Activated T-cell treated with anti-CD3 and anti-CD28 coated beads for 4 hours (primary cell): ENCODE measurements at regions not wholly inside any gene's neighbourhood (a gene's known extent, or its start where the extent isn't known, plus 50 kb on each side); places are given as distances from the start of the nearest gene placed in this dataset.
A peak's percentile ranks its signal among the peaks of the same experiment; 100 is the strongest.

Experiments used
- DNase-seq: peaks from one replicate; pipeline ENCODE4 v3.0.0-alpha.2; 2020

DNA sequence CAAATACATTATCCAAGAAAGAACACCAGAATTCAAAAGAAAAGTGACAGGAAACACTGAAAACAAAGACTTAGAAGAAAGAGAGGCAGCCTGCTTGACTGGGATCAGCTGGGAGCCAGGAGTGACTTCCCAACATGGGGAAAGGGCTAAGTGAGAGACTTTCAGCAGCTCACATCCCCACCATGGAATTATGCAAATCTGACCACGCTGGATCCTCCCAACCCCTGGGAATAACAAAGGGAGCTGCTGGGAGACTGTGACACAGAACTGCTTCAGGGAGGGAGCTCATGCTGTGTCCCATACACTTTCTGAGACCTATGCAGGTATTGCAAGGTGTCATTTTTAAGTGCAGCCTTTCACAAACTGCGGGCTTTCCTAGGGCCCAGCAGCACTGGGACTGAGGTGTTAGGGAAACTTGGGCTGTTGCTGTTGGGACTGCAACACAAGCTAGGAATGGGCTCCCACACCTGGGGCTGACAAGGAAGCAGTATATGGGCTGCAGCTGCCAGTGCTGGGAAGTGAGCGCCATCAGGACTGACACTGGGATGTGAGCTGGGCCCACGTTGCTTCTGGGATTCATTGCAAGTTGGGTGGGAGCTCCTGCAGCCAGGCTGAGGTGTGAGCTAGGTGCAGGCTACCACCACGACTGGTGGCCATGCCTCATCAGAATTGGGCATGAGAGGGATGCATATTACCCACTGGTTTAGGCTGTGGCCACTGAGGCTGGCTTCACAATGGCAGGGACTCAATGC lies 139.1 kb downstream of the KDR start:
- no peak for DNase-seq

DNA sequence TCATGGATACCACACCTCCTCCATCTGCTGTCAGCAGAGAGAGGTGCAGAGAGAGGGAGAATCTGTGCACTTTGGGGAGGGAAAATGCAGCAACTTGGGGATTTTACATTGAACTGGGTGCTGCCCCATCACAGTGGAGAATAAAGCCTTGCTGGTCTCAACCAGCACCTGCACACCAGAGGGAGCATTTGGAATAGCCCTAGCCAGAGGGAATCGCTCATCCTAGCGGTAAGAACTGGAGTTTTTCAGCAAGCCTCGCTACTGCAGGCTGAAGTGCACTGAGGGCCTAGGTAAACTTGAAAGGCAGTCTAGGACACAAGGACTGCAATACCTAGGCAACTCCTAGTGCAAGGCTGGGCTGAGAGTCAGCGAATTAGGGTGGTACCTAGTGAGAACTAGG lies 148.7 kb downstream of the KDR start:
- DNase-seq, result no peak

DNA sequence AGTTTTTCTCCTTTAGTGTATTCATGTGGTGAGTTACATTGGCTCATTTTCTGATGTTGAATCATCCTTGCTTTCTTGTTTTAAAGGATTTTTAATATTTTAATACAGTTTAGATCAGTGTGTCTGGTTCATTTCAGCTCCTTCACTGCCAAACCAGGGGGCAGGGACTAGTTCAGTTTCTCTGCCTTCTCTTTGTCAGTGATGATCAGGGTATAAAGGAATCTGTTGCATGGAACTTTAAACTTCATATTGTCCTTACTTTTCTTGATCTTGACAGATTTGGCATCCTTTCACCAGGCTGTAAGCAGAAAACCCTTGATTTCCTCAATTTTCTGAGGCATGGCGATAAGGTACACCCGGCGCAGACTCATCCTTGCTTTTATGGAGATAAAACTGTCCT lies 149.4 kb downstream of the KDR start:
- no peak for DNase-seq

DNA sequence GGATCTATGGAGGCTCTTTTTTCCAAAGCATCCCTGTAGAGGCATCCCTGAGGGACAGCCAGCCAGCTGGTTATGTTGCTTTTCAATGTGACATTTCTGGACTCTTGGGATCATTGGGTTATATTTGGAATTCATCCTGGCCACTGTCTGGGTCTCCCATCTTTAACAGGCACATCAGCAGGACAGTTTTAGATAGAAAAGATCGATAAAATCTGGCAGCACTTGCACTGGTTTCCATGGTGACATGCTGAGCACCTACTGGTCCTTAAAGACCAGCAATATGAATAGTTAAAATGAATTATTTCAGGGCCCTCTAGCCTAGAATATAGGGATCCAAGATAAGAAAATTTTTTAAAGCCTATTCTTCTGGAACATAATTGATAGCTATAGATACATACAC lies 151.6 kb downstream of the KDR start:
- no peak for DNase-seq

DNA sequence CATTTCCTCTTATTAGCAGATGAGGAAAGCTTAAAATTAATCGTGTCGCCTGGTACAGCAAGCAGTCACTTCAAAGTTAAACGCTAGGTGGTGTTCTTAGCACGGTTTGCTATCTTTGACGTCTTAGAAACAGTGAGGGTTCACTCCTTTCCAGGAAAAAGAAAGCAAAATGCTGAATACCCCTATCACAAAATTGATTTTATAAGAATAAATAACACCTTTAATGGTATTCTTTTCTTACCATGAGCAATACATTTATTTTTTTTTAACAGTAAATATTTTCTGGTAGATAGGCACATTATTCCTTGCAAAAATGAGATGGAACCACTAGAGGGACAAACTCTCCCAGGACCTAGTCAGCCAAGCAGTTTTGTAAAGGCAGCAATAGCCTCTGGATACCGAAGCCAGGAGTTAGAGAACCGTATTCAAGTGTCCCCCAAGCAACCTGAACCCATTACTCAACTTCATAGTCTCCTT lies 153.9 kb downstream of the KDR start:
- no peak for DNase-seq

DNA sequence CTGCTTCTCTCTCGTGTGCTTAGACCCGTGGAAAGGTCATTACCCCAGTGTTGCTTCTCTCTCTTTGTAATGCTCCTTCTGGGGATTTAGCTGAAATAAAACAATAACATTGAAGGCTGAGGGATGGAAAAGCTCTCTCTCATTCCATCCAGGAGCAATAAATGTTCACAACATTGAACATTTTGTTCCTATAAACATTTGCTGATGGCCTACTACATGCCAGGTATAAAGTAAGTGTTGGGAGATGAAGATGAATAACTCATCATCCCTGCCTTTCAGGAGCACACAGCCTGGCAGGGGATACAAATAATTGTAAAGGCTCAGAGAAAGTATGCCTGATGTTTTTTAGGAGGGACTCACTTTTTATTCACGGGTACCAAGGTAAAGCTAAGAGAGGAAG lies 158.1 kb downstream of the KDR start:
- no peak for DNase-seq

DNA sequence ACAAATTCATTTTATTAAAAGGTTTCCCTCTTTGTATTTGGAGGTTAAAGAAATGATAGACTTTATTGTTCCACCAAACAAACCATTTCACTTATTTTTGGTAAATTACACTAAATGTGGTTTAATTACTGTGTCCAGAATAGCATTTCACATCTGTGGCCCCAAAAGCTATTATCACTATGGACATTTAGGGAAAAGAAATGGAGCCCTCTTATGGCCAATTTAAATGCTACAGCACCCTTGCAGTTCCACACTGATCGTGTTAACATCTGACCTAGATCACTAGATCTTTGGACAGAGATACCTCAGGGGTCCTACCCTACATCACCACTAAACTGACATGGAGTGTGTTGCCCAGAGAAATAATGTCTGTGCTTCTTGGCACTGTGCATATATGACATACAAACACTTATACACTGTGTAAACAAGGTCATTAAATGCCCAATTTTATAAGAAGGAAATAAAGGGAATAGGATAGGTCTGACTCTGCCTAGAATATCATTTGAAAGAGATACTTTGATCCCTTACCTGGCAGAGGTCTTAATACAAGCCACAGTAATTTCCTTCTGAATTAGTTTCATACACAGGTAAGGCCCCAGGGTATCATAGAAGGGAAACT lies 163.9 kb downstream of the KDR start:
- DNase-seq, result no peak

DNA sequence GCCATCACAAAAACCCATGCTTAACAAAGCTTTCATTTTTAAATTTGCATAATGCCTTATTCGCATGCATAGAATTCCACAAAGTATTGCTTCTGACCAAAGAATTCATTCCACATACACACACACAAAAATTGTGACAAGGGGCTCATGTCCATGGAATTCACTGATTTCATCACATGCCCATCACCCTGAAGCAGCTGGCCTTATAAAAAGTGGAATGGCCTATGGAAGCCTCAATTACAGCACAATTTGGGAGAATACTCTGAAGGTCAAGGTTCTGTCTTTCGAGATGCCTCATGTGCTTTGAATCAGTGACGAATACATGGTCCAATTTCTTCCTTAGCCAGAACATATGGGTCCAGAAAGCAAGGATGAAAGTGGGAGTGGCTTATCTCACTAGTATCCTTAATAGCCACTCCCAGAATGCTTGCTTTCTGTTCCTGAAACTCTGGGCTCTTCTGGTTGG lies 165.7 kb downstream of the KDR start:
- DNase-seq, result no peak

DNA sequence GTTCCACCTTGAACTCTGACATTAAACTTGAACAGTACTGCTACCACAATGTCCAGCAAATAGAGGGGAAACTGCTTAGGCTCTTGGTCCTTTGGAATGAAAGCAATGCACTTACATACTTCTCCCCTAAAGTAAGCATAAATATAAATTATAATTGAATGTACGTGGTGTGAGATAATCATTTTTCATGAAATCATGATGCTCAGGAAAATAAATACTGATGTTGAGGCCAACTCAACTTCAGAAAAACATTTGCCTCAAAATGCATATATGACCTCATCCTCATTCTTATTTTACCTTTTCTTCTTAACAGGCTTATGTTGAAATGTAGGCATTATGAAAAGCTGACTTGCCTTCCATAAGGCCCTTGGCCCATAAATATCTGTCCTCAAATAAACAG lies 166.3 kb downstream of the KDR start:
- DNase-seq, result no peak

DNA sequence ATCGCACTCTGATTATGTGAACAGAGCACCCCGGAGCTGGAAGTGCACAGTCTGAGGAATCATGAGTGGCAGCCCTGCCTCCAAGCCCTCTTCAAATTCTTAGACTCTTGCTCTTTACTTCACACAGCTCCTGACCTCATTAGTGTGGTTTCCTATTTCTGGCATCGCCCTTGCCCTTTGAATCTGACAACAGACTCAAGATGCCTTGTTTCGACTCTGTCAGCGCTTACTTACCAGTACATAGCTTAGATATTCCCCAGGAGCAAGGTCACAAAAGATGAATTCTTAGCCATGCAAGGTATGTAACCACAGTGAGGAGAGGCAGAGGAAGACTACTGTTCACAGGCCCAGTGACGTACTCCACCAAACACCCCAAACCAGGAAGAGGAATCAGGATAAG lies 167.2 kb downstream of the KDR start:
- no peak for DNase-seq

DNA sequence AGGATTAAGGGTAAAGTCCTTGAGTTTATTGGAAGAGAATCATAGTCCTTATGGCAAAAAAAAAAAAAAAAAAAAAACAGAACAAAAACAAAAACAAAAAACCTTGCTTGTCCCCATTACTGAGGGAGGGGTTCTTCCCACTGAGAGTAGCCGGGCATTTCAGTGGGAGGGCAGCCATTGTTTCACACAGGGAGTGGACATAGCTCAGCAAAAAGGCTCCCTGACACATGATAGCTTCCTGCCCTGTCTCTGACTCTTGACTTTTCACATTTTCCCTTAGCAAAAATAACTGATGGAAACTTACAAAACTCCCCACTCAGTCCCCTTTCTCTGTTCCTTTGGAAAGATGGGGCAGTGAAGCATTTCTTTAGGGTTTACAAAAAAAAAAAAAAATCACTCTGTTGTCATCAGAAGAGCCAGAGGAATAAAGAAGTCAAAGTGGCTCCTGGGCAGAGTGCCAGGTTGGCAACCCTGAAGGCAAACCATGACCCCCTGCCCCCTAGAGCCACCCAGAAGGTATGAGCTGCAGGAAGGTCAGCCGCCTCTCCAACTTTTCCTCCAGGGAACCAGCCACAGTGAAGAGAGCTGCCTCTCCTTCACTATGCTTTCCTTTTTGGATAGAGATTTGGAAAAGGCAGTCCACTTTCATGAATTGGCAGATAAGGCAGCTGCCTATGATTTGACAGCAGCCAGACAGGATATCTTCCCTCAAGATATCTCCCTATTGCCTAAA lies 170.6 kb downstream of the KDR start:
- no peak for DNase-seq

DNA sequence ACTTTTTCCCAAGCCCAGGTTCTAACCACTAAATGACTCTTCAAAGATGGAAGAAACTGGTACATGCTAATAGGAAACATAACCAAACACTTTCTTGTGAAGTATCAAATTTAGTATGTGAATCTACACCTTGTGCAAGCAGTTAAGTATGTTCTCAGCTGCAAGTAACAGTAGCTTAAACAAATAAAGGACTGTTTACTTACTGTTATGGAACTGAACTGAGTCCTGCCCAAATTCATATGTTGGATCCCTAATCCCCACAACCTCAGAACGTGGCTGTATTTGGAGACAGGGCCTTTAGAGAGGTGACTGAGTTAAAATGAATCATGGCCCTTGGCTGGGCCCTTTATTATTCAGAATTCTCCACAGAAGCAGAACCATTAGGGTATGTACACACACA lies 178.7 kb downstream of the KDR start:
- no peak for DNase-seq

DNA sequence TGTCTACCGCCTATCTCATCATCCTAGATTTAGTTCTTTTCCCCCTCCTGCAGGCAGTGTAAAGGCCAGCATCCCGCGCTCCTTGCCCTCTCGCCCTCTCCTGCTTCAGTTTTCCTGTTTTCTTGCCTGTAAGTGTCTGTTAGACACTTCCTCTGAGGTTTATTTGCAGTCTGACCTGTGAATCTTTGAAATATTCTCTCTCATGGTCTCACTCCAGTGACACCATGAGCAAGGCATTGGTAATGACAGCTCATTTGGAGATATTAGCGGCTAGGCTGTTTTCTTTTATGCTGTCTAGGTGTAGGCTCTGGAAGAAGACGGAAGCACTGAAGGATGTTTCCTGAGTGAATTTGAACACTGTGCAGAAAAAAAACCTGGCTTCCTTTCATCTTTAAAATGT lies 179.6 kb downstream of the KDR start:
- DNase-seq, result no peak

DNA sequence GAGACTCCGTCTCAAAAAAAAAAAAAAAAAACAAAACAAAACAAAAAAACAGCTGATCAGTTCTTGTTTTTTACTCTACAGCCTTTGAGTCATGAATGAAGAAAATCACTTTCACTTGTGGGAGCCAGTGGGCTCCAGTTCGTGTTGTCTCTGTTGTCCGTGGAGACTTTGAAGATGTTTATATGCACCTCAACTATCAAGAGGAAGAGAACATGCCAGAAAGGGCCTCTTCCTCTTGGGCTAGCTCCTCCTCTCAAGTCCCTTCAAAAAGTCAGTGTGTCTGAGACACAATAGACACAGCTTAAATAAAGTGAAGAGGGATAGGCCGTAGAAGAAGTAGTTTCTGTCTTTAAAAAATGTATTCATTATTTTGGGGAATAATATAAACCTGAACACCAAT lies 182.7 kb downstream of the KDR start:
- DNase-seq, result no peak

DNA sequence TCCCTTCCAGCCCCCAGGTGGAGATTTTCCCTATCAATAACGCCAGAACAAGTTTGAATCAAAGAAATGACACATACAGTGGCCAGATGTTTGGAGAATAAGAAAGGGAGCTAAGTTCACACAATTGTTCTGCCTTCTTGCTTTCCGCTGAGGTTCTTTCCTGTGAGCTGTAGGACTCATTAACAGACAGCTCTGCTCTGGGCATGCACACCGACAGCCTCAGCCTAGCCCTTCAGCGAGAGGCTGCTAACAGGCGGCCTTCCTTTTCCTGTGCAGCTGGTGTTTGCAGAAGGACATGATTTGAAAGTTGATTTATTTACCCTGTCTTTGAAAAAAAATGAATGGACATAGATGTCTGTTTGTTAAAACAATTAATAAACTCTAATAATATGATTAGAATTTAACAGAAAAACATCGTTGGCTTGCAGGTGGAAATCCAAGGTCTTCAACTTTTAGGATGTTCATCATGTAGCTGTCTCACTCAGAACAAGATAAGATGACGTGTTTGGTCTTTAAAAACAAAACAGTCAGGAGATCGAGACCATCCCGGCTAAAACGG lies 183.3 kb downstream of the KDR start:
- no peak for DNase-seq

DNA sequence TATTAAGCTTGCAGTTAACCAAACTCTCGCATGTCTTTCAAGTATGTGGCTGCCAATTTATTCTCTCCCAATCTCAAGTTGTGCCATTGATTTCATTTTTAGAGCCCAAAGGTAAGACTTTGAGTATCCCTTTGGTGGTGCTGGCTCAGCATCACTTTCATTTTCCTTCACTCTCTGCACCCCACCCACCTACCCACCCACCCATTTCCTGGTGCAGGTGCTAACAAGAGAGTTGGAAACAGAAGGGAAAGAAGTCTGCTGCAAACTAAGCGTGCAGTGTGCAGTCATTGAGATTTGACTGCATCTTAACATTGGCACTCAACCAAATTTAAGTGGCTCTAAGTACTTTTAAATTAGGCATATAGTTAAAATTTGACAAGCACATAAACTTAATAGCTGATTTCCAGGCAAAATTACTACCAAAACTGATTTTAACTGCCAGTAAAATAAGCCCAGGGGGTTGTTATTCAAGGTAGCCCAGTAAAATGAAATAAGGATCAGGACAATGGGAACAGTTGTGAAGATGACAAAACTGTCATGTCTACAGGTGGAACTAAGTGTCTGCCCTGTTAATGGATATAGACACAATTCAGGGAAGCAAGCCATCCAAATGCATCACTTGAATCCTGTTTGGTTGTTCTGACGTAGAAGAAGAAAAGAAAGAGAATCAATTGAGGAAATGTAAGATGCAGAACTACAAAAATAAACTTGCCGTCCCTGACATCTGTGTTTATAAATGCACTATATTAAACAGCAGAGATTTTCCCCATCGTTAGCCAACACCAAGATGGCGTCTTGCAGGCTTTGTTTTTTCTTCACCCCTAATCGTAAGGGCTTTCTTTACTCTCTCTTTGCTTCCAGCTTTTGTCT lies 184.2 kb downstream of the KDR start:
- DNase-seq, result peak; percentile 24

DNA sequence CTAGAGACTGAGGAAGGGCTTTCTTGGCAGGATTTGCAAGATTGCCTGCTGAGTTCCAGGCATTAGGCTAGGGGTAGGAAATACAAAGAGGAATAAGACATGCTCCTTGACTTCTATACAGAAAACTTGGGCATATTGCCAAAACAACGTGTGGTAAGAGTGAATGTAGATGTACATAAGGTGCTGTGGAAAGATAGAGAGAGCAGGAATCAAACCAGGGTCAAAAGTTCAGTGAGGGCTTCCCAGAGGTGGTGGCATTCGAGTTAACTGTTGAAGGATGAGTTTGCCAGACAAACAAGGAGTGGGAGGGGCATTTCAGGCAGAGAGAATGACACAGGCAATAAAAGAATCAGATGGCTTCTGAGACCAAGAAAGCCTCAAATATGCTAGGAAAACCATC lies 187.9 kb downstream of the KDR start:
- no peak for DNase-seq

DNA sequence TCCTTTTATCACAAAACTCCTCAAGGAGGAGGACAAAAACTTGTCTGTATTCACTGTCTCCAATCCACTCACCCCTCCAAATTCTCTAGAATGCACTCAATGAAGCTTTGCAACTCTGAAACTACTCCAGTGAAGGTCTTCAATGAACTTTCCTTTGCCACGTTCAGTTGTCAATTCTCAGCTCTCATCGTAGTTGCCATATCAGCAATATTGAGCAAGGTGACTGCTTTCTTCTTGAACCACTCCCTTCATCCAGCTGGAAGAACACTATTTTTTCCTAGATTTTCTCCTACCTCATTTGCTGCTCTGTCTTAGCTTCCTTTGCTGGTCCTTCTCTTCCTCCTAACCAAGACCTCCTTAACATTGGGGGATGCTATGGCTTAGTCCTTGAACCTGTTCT lies 191.8 kb downstream of the KDR start:
- DNase-seq, result no peak

DNA sequence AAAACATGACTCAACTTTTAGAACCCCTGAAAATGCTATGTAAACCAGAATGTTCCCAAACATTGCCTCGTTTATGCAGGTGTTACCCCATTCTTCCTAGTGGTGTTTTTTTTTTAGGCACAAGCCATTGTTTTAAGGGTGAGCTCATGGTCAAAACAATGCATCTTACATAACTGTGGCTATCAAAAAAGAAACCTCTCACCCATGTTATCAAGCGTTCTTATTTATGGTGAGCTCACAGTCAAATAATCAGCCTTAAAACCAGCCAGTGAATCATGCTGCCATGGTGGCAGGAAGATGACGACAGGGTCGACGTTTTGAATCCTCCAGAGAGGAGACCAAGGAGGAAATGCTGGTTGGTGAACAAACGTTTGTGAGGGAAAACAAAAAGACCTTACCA lies 195.2 kb downstream of the KDR start:
- DNase-seq, result no peak

DNA sequence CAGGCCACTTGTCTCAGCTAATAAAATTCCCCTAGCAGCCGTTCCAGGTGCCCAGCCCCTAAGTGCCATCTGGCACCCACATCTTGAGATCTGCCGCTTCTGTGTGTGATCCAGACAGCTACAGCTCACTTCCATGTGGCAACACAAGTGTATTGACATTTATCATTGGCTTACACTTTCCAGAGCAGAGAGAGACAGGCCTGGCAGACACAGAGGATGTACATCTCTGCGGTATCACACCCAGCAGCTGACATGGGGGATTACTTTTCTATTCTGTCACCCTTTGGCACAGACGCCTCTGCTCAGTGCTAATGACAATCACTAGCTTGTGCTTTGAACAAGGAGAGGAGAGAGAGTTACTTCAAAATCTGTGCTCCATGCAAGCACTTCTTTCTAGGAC lies 195.9 kb downstream of the KDR start:
- no peak for DNase-seq

DNA sequence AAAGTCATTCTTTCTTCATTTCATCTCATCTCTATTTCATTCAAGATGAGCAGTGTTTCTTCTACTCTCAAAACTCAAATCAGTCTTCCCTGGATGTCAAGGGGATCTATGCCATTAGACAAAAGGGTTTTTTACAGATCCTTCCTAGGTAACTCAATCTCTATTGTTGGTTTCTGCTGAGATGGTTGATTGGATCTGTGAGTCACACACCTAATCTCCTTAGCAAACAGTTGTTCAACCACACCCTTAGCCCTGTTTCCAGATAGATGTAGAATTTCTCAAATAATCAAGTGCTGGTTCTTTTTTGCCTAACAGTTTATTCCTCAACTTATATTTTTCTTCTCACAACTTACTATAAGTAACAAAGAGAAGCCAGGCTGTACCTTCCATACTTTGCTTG lies 200.5 kb downstream of the KDR start:
- DNase-seq, result no peak

DNA sequence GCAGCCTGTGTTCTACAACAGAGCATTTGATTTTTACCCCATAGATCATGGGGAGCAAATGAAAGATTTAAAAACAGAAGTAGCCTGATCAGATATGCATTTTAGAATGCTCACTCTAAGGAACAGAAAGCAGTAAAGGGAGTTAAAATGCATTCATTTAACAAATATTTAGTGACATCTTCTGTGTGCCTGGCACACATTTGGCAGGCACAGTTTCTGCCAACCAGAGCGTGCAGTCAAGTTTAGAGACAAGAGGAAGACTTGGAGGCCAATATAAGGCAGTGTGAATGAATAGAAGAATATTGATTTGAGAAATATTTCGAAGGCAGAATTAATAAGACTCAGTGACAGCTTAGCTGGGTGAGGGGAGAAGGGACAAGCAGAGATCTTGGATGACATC lies 210.1 kb downstream of the KDR start:
- no peak for DNase-seq

DNA sequence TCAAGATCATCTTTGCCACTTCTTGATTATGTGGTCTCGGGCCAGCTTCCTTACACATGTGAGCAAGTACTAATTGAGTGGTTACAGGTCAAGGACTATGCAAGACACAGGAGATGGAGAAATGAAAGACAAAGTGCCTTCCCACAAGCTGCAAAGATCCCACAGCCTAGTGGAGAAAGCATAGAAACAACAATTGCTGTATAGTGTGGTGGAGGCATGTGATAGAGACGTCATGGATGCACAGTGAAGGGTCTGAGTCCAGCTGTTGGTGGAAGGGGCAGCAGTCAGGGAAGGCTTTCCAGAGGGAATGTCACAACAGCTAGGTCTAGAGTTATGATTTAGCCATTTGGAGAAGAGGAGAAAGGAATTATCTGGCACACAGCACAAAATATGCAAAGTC lies 210.6 kb downstream of the KDR start:
- no peak for DNase-seq
